ENCODE measurements at regions not wholly inside any gene's neighbourhood (a gene's known extent, or its start where the extent isn't known, plus 50 kb on each side); places are given as distances from the start of the nearest gene placed in this dataset.
A peak's percentile ranks its signal among the peaks of the same experiment; 100 is the strongest.
"Not testable (repeated sequence)": the region's sequence is repeated elsewhere in the genome, so short reads cannot be mapped to it uniquely, and the experiment has no call there.

GRCh38 chr16:16561532-16561931, 182.6 kb downstream of the NPIPA7 start:
- not testable (repeated sequence) for DNase-seq

GRCh38 chr16:16563962-16564361, 185.0 kb downstream of the NPIPA7 start:
- not testable (repeated sequence) for DNase-seq

GRCh38 chr16:16565326-16565725, 186.4 kb downstream of the NPIPA7 start:
- DNase-seq = not testable (repeated sequence)

GRCh38 chr16:16570055-16570454, 191.1 kb downstream of the NPIPA7 start:
- not testable (repeated sequence) for DNase-seq

GRCh38 chr16:16570874-16571273, 191.9 kb downstream of the NPIPA7 start:
- DNase-seq = not testable (repeated sequence)

GRCh38 chr16:16572130-16572774, 193.3 kb downstream of the NPIPA7 start:
- DNase-seq = not testable (repeated sequence)

- not testable (repeated sequence) for DNase-seq
These were observed 198.1 kb downstream of the NPIPA7 start for GRCh38 chr16:16577062-16577461.

- no peak for DNase-seq
These were observed 199.8 kb downstream of the NPIPA7 start for GRCh38 chr16:16578701-16579100.

GRCh38 chr16:16582916-16583315, 204.0 kb downstream of the NPIPA7 start:
- DNase-seq = not testable (repeated sequence)

- DNase-seq = not testable (repeated sequence)
These were observed 207.2 kb downstream of the NPIPA7 start for GRCh38 chr16:16586073-16586651.

GRCh38 chr16:16586969-16587368, 208.0 kb downstream of the NPIPA7 start:
- not testable (repeated sequence) for DNase-seq

GRCh38 chr16:16588436-16588835, 209.5 kb downstream of the NPIPA7 start:
- not testable (repeated sequence) for DNase-seq

- DNase-seq = not testable (repeated sequence)
These were observed 211.8 kb downstream of the NPIPA7 start for GRCh38 chr16:16590654-16591318.

- DNase-seq = peak; percentile 1
These were observed 214.4 kb downstream of the NPIPA7 start for GRCh38 chr16:16593156-16593863.

- not testable (repeated sequence) for DNase-seq
These were observed 216.2 kb downstream of the NPIPA7 start for GRCh38 chr16:16595029-16595718.

- not testable (repeated sequence) for DNase-seq
These were observed 222.3 kb downstream of the NPIPA7 start for GRCh38 chr16:16601239-16601638.

GRCh38 chr16:16607401-16608082, 228.6 kb downstream of the NPIPA7 start:
- DNase-seq = not testable (repeated sequence)

- DNase-seq = not testable (repeated sequence)
These were observed 230.7 kb downstream of the NPIPA7 start for GRCh38 chr16:16609627-16610026.

- DNase-seq = not testable (repeated sequence)
These were observed 231.5 kb downstream of the NPIPA7 start for GRCh38 chr16:16610389-16610967.

- DNase-seq = not testable (repeated sequence)
These were observed 234.3 kb downstream of the NPIPA7 start for GRCh38 chr16:16613212-16613611.

- DNase-seq = not testable (repeated sequence)
These were observed 235.5 kb downstream of the NPIPA7 start for GRCh38 chr16:16614484-16614883.

Measured in skin of body (tissue), 1 donor.